ENCODE measurements at regions not wholly inside any gene's neighbourhood (a gene's known extent, or its start where the extent isn't known, plus 50 kb on each side); places are given as distances from the start of the nearest gene placed in this dataset.

- no peak for TF ChIP-seq CTCF (IDR thresholded peaks at IDR 0.05; ENCODE audit: low read depth, low read length)
- DNase-seq (ENCODE audit: extremely low read depth, low read depth) = no peak
These were observed 893.7 kb downstream of the FAM181B start for GRCh38 chr11:81839976-81840375.

GRCh38 chr11:81839016-81839415, 894.6 kb downstream of the FAM181B start:
- DNase-seq (ENCODE audit: extremely low read depth, low read depth) = no peak
- TF ChIP-seq CTCF (IDR thresholded peaks at IDR 0.05; ENCODE audit: low read depth, low read length) = no peak

GRCh38 chr11:81829976-81830375, 903.7 kb downstream of the FAM181B start:
- DNase-seq (ENCODE audit: extremely low read depth, low read depth) = no peak
- no peak for TF ChIP-seq CTCF (IDR thresholded peaks at IDR 0.05; ENCODE audit: low read depth, low read length)

GRCh38 chr11:81825346-81825745, 908.3 kb downstream of the FAM181B start:
- no peak for TF ChIP-seq CTCF (IDR thresholded peaks at IDR 0.05; ENCODE audit: low read depth, low read length)
- no peak for DNase-seq (ENCODE audit: extremely low read depth, low read depth)

GRCh38 chr11:81819462-81819861, 914.2 kb downstream of the FAM181B start:
- no peak for TF ChIP-seq CTCF (IDR thresholded peaks at IDR 0.05; ENCODE audit: low read depth, low read length)
- no peak for DNase-seq (ENCODE audit: extremely low read depth, low read depth)

- TF ChIP-seq CTCF (IDR thresholded peaks at IDR 0.05; ENCODE audit: low read depth, low read length) = no peak
- DNase-seq (ENCODE audit: extremely low read depth, low read depth) = no peak
These were observed 928.8 kb downstream of the FAM181B start for GRCh38 chr11:81804858-81805257.

- DNase-seq (ENCODE audit: extremely low read depth, low read depth) = no peak
- no peak for TF ChIP-seq CTCF (IDR thresholded peaks at IDR 0.05; ENCODE audit: low read depth, low read length)
These were observed 931.1 kb downstream of the FAM181B start for GRCh38 chr11:81802591-81802990.

Data from AG09319 (cell line).